Spleen (tissue), 11 donors: ENCODE measurements at regions not wholly inside any gene's neighbourhood (a gene's known extent, or its start where the extent isn't known, plus 50 kb on each side); places are given as distances from the start of the nearest gene placed in this dataset.

Experiments
- DNase-seq: peaks from one replicate; pipeline ENCODE4 v3.0.0-alpha.2; 2020
- H3K27ac ChIP-seq, 8 donors: fragments of 200-600 bp; sonication (generic) in 7 of 8; 1 replicate in 4 of 8; 2 replicates in 4 of 8; pipeline versions ENCODE4 v1.5.0 to v1.8.0; 2016 to 2021; ENCODE audit warnings: inconsistent platforms in 4 of 8, mild to moderate bottlenecking in 4 of 8, moderate library complexity in 1 of 8
- H3K27me3 ChIP-seq, 7 donors: fragments of 200-600 bp; sonication (generic) in 6 of 7; replicated peaks in 1 of 7; 1 replicate in 4 of 7; 2 replicates in 3 of 7; pipeline versions ENCODE4 v1.5.0 to v1.8.0; 2016 to 2021; ENCODE audit warnings: inconsistent platforms in 3 of 7, mild to moderate bottlenecking in 1 of 7
- H3K36me3 ChIP-seq, 6 donors: fragments of 200-600 bp; sonication (generic) in 5 of 6; 1 replicate in 4 of 6; 2 replicates in 2 of 6; pipeline versions ENCODE4 v1.5.0 to v1.8.0; 2016 to 2021; ENCODE audit warnings: inconsistent platforms in 2 of 6
- H3K4me1 ChIP-seq, 6 donors: fragments of 200-600 bp; sonication (generic) in 5 of 6; 1 replicate in 3 of 6; 2 replicates in 3 of 6; pipeline versions ENCODE4 v1.5.0 to v1.8.0; 2016 to 2021; ENCODE audit warnings: inconsistent platforms in 3 of 6
- H3K4me3 ChIP-seq, 8 donors: fragments of 200-600 bp; sonication (generic) in 7 of 8; 1 replicate in 4 of 8; 2 replicates in 4 of 8; pipeline versions ENCODE4 v1.5.0 to v1.8.0; 2016 to 2021; ENCODE audit warnings: inconsistent platforms in 4 of 8, mild to moderate bottlenecking in 4 of 8, moderate library complexity in 2 of 8
- H3K9me3 ChIP-seq, 8 donors: fragments of 200-600 bp; sonication (generic) in 7 of 8; 1 replicate in 4 of 8; 2 replicates in 4 of 8; pipeline versions ENCODE4 v1.5.0 to v1.8.0; 2016 to 2021; ENCODE audit warnings: inconsistent platforms in 4 of 8
- CTCF ChIP-seq, 11 experiments: fragments of 200-600 bp in 7 of 11; fragments of 450-650 bp in 4 of 11; sonication (generic) in 4 of 11; IDR thresholded peaks in 8 of 11; conservative IDR thresholded peaks in 3 of 11; 1 replicate in 7 of 11; 2 replicates in 4 of 11; pipeline versions ENCODE4 v1.4.0 to v1.8.0; 2016 to 2021; ENCODE audit warnings: antibody characterized with exemption in 11 of 11, inconsistent platforms in 4 of 11, mild to moderate bottlenecking in 1 of 11
- POLR2A ChIP-seq, 3 donors: fragments of 450-650 bp; IDR thresholded peaks; one replicate each; pipeline ENCODE4 v1.5.1; 2017; ENCODE audit warnings: antibody characterized with exemption in 3 of 3, mild to moderate bottlenecking in 1 of 3
- POLR2AphosphoS5 ChIP-seq, 3 donors: sonication (generic); formaldehyde crosslinking; IDR thresholded peaks; one replicate each; pipeline ENCODE4 v1.5.1; 2017; ENCODE audit warnings: antibody characterized with exemption in 3 of 3
- WGBS, 5 donors: extraction: QIAGEN DNeasy Blood & Tissue Kit in 3 of 5; methylation state at CpG; one replicate each; pipeline versions ENCODE4 v1.1.5 to v1.1.7; 2013 to 2018; 5-methylcytosine and 5-hydroxymethylcytosine counted together
- intact Hi-C: fragments of 100-400 bp; cut with DNase I; formaldehyde crosslinking; loops from one replicate; pipeline ENCODE4 v1.15.0; 2023; ENCODE audit warnings: low total_unique reads
- donor health status: healthy with polysubstance abuse.
- donor health status: DM: no; HTN: no; CAD: no; lungs with moderate emphysema.
- donor health status: DM: no; HTN: no; CAD: no.
- donor health status: Bipolar disorder and iron deficiency.
- donor health status: healthy.
- donor health status: DM: no; HTN: no; CAD: no.
- donor health status: DM: yes; HTN: yes; CAD: no.

GRCh38 chr15:35992791-35993190 lies 446.8 kb upstream of the DPH6 start:
- no peaks in the 10 kb centered on the region for H3K4me1 ChIP-seq
- no peaks in the 10 kb centered on the region for H3K27me3 ChIP-seq
- H3K36me3 ChIP-seq, result no peaks in the 10 kb centered on the region
- peaks cover 0 to 6% (median 0%) of the 10 kb centered on the region in 8 donors for H3K9me3 ChIP-seq
- WGBS, 5 donors, result 66 to 86% (median 77%) methylated on average over 2 of the region's 2 CpGs
- no peak overlapping the region for H3K4me3 ChIP-seq
- TF ChIP-seq CTCF (IDR thresholded peaks at IDR 0.05 in 8 of 11, conservative IDR thresholded peaks at IDR 0.05 in 3 of 11) (no peak), POLR2AphosphoS5 (IDR thresholded peaks at IDR 0.05) (no peak), POLR2A (IDR thresholded peaks at IDR 0.05) (no peak)
- H3K27ac ChIP-seq, result no peak overlapping the region
- intact Hi-C loops, result no loop called here
- no peak for DNase-seq

- Histone ChIP-seq H3K9me3 (peaks cover 0 to 6% (median 0%) of the 10 kb centered on the region in 8 donors), H3K4me3 (no peak overlapping the region), H3K4me1 (no peaks in the 10 kb centered on the region), H3K27me3 (no peaks in the 10 kb centered on the region), H3K36me3 (no peaks in the 10 kb centered on the region), H3K27ac (no peak overlapping the region)
- intact Hi-C loops, result no loop called here
- TF ChIP-seq POLR2AphosphoS5 (IDR thresholded peaks at IDR 0.05) (no peak), CTCF (IDR thresholded peaks at IDR 0.05 in 8 of 11, conservative IDR thresholded peaks at IDR 0.05 in 3 of 11) (no peak), POLR2A (IDR thresholded peaks at IDR 0.05) (no peak)
- no peak for DNase-seq
Observed at GRCh38 chr15:35993196-35993595, 447.2 kb upstream of the DPH6 start.

- Histone ChIP-seq H3K27me3 (no peaks in the 10 kb centered on the region), H3K36me3 (no peaks in the 10 kb centered on the region), H3K4me3 (no peak overlapping the region), H3K27ac (no peak overlapping the region), H3K4me1 (no peaks in the 10 kb centered on the region), H3K9me3 (peaks cover 0 to 6% (median 0%) of the 10 kb centered on the region in 8 donors)
- DNase-seq, result no peak
- TF ChIP-seq CTCF (IDR thresholded peaks at IDR 0.05 in 8 of 11, conservative IDR thresholded peaks at IDR 0.05 in 3 of 11), result no peak
- no peak for TF ChIP-seq POLR2AphosphoS5 (IDR thresholded peaks at IDR 0.05)
- TF ChIP-seq POLR2A (IDR thresholded peaks at IDR 0.05), result no peak
- WGBS, 5 donors, result 76 to 93% (median 83%) methylated on average over 1 of the region's 1 CpG
- intact Hi-C loops, result no loop called here
Observed at GRCh38 chr15:35994876-35995275, 448.9 kb upstream of the DPH6 start.

GRCh38 chr15:35998663-35999602 lies 453.0 kb upstream of the DPH6 start:
- Histone ChIP-seq H3K27ac (no peak overlapping the region), H3K4me3 (no peak overlapping the region), H3K27me3 (no peaks in the 10 kb centered on the region), H3K36me3 (no peaks in the 10 kb centered on the region), H3K9me3 (peaks cover 0 to 6% (median 0%) of the 10 kb centered on the region in 8 donors), H3K4me1 (no peaks in the 10 kb centered on the region)
- intact Hi-C loops, result no loop called here
- TF ChIP-seq POLR2A (IDR thresholded peaks at IDR 0.05), result no peak
- TF ChIP-seq CTCF (IDR thresholded peaks at IDR 0.05 in 8 of 11, conservative IDR thresholded peaks at IDR 0.05 in 3 of 11), result no peak
- no peak for TF ChIP-seq POLR2AphosphoS5 (IDR thresholded peaks at IDR 0.05)
- 74 to 87% (median 77%) methylated on average over 7 of the region's 7 CpGs for WGBS, 5 donors
- no peak for DNase-seq
